ENCODE measurements at regions not wholly inside any gene's neighbourhood (a gene's known extent, or its start where the extent isn't known, plus 50 kb on each side); places are given as distances from the start of the nearest gene placed in this dataset.
"Not testable (repeated sequence)": the region's sequence is repeated elsewhere in the genome, so short reads cannot be mapped to it uniquely, and the experiment has no call there.

GRCh38 chr9:2443933-2444332 lies 177.7 kb upstream of the VLDLR start:
- TF ChIP-seq, protein P1, sequence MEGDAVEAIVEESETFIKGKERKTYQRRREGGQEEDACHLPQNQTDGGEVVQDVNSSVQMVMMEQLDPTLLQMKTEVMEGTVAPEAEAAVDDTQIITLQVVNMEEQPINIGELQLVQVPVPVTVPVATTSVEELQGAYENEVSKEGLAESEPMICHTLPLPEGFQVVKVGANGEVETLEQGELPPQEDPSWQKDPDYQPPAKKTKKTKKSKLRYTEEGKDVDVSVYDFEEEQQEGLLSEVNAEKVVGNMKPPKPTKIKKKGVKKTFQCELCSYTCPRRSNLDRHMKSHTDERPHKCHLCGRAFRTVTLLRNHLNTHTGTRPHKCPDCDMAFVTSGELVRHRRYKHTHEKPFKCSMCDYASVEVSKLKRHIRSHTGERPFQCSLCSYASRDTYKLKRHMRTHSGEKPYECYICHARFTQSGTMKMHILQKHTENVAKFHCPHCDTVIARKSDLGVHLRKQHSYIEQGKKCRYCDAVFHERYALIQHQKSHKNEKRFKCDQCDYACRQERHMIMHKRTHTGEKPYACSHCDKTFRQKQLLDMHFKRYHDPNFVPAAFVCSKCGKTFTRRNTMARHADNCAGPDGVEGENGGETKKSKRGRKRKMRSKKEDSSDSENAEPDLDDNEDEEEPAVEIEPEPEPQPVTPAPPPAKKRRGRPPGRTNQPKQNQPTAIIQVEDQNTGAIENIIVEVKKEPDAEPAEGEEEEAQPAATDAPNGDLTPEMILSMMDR (tag by site-specific recombination; IDR thresholded peaks at IDR 0.05) = not testable (repeated sequence)
- TF ChIP-seq ZNF585B (tag by site-specific recombination; IDR thresholded peaks at IDR 0.05); ZNF266 (tag by site-specific recombination; IDR thresholded peaks at IDR 0.05; ENCODE audit: low read depth); SALL2 (tag by site-specific recombination; IDR thresholded peaks at IDR 0.05; ENCODE audit: borderline replicate concordance); GFI1B (tag by site-specific recombination; IDR thresholded peaks at IDR 0.05); ZNF654 (tag by site-specific recombination; IDR thresholded peaks at IDR 0.05; ENCODE audit: low read depth); REST (tag by site-specific recombination; IDR thresholded peaks at IDR 0.05); ZNF792 (tag by site-specific recombination; IDR thresholded peaks at IDR 0.05): not testable (repeated sequence)
- TF ChIP-seq, protein P2, sequence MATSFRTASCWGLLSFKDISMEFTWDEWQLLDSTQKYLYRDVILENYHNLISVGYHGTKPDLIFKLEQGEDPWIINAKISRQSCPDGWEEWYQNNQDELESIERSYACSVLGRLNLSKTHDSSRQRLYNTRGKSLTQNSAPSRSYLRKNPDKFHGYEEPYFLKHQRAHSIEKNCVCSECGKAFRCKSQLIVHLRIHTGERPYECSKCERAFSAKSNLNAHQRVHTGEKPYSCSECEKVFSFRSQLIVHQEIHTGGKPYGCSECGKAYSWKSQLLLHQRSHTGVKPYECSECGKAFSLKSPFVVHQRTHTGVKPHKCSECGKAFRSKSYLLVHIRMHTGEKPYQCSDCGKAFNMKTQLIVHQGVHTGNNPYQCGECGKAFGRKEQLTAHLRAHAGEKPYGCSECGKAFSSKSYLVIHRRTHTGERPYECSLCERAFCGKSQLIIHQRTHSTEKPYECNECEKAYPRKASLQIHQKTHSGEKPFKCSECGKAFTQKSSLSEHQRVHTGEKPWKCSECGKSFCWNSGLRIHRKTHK (tag by site-specific recombination; IDR thresholded peaks at IDR 0.05) = not testable (repeated sequence)
